Fibroblast of lung (primary cell): ENCODE measurements at regions not wholly inside any gene's neighbourhood (a gene's known extent, or its start where the extent isn't known, plus 50 kb on each side); places are given as distances from the start of the nearest gene placed in this dataset.

Experiments
- DNase-seq, 2 donors: peaks; one replicate each; pipeline versions ENCODE4 v3.0.0 to v3.0.0-alpha.2; 2010; ENCODE audit warnings: low read depth in 2 of 2
- H2AFZ ChIP-seq: 2 replicates; pipeline ENCODE4 v1.5.1; 2012; ENCODE audit warnings: low read length, control low read depth, inconsistent platforms
- H3K27ac ChIP-seq: 2 replicates; pipeline ENCODE4 v1.5.1; 2011; ENCODE audit warnings: low read length, control low read depth; ENCODE audit not compliant: insufficient read depth
- H3K27me3 ChIP-seq: 2 replicates; pipeline ENCODE4 v1.5.1; 2011; ENCODE audit warnings: mild to moderate bottlenecking, low read length; ENCODE audit not compliant: control insufficient read depth, insufficient read depth
- H3K36me3 ChIP-seq: 2 replicates; pipeline ENCODE4 v1.5.1; 2011; ENCODE audit warnings: low read length; ENCODE audit not compliant: control insufficient read depth, insufficient read depth
- H3K4me1 ChIP-seq: 2 replicates; pipeline ENCODE4 v1.5.1; 2011; ENCODE audit warnings: low read length; ENCODE audit not compliant: control insufficient read depth, insufficient read depth; ENCODE audit errors: extremely low read depth
- H3K4me2 ChIP-seq: 2 replicates; pipeline ENCODE4 v1.5.1; 2011; ENCODE audit warnings: low read length, control low read depth; ENCODE audit not compliant: insufficient read depth; ENCODE audit errors: extremely low read depth
- H3K4me3 ChIP-seq, 4 experiments: fragments of 200-600 bp in 1 of 4; sonication (generic) in 1 of 4; replicated peaks in 1 of 4; 2 replicates each; pipeline ENCODE4 v1.5.1; 2011 to 2016; ENCODE audit warnings: low read length in 4 of 4, low read depth in 3 of 4, mild to moderate bottlenecking in 3 of 4, control low read depth in 2 of 4, inconsistent platforms in 1 of 4, mixed read lengths in 1 of 4; ENCODE audit not compliant: insufficient read depth in 1 of 4; ENCODE audit errors: control extremely low read depth in 1 of 4
- H3K79me2 ChIP-seq: 2 replicates; pipeline ENCODE4 v1.5.1; 2012; ENCODE audit warnings: mild to moderate bottlenecking, low read length, inconsistent platforms; ENCODE audit not compliant: control insufficient read depth, insufficient read depth
- H3K9ac ChIP-seq: 2 replicates; pipeline ENCODE4 v1.5.1; 2011; ENCODE audit warnings: mild to moderate bottlenecking, low read length, control low read depth; ENCODE audit not compliant: insufficient read depth
- H3K9me3 ChIP-seq: 2 replicates; pipeline ENCODE4 v1.5.1; 2012; ENCODE audit warnings: low read depth, low read length; ENCODE audit not compliant: control insufficient read depth, insufficient read depth
- H4K20me1 ChIP-seq: 2 replicates; pipeline ENCODE4 v1.5.1; 2011; ENCODE audit warnings: low read length; ENCODE audit not compliant: control insufficient read depth, insufficient read depth; ENCODE audit errors: extremely low read depth
- CTCF ChIP-seq, 2 donors: IDR thresholded peaks in 1 of 2; conservative IDR thresholded peaks in 1 of 2; 1 replicate in 1 of 2; 2 replicates in 1 of 2; pipeline ENCODE4 v1.5.1; 2011 to 2012; ENCODE audit warnings: low read length in 2 of 2, control low read depth in 1 of 2, inconsistent platforms in 1 of 2, low read depth in 1 of 2, mild to moderate bottlenecking in 1 of 2
- EZH2 ChIP-seq: IDR thresholded peaks from 2 replicates; pipeline ENCODE4 v1.5.1; 2012; ENCODE audit warnings: low read length, control low read depth, mild to moderate bottlenecking; ENCODE audit errors: missing control alignments

DNA sequence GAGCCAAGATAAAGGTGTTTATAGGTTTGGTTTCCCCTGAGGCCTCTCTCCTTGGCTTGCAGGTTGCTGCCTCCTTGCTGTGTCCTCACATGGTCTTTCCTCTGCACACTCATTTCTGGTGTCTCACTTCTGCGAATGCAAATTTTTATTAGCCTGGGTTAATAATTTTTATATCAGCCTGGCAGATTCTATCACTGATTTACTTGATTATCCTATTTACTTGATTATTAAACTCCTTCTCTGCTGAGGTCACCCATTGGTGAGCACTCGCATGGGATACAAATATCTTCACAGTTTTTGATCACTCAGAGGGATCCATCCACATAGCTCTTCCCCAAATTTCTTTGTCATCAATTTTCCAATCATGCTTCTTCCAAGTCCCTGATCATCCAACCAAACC lies 90.9 kb upstream of the IGLL5 start:
- TF ChIP-seq CTCF (conservative IDR thresholded peaks at IDR 0.05 in 1 of 2, IDR thresholded peaks at IDR 0.05 in 1 of 2; ENCODE audit: low read depth in 1 of 2, low read length in 2 of 2) = no peak
- TF ChIP-seq EZH2 = no peak
- Histone ChIP-seq H3K4me3 (no peak overlapping the region), H2AFZ (no peak overlapping the region), H3K4me2 (no peak overlapping the region), H3K27ac (no peak overlapping the region), H3K79me2 (no peaks in the 10 kb centered on the region), H3K27me3 (no peaks in the 10 kb centered on the region), H3K4me1 (no peaks in the 10 kb centered on the region), H3K9me3 (no peaks in the 10 kb centered on the region), H4K20me1 (no peaks in the 10 kb centered on the region), H3K36me3 (no peaks in the 10 kb centered on the region), H3K9ac (no peak overlapping the region)
- no peak for DNase-seq

DNA sequence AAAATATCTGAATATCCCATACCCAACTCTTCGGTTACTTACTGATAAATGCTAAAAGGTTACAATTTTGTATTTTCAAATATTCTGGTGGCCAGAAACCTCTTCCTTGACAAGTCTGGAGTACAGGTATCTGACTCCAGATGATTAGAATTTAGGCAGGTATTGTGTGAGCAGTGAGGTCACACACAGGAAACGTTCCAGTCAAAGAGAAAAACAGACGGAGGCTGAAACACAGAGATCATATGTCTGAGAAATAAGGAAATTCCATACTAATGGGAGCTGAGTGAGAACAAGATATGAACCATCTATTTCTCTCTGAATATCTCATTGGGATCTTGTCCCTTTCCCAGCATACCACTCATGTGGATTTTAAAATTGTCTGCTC lies 89.4 kb upstream of the IGLL5 start:
- no peak overlapping the region for H3K4me3 ChIP-seq
- H3K9ac ChIP-seq = no peak overlapping the region
- H3K27me3 ChIP-seq = no peaks in the 10 kb centered on the region
- no peak for DNase-seq
- H3K4me1 ChIP-seq = no peaks in the 10 kb centered on the region
- no peaks in the 10 kb centered on the region for H4K20me1 ChIP-seq
- H3K79me2 ChIP-seq = no peaks in the 10 kb centered on the region
- no peaks in the 10 kb centered on the region for H3K36me3 ChIP-seq
- H3K9me3 ChIP-seq = no peaks in the 10 kb centered on the region
- H3K27ac ChIP-seq = no peak overlapping the region
- TF ChIP-seq EZH2 (no peak), CTCF (conservative IDR thresholded peaks at IDR 0.05 in 1 of 2, IDR thresholded peaks at IDR 0.05 in 1 of 2; ENCODE audit: low read depth in 1 of 2, low read length in 2 of 2) (no peak)
- H2AFZ ChIP-seq = no peak overlapping the region
- H3K4me2 ChIP-seq = no peak overlapping the region

- H4K20me1 ChIP-seq = no peaks in the 10 kb centered on the region
- no peaks in the 10 kb centered on the region for H3K79me2 ChIP-seq
- H3K9me3 ChIP-seq = no peaks in the 10 kb centered on the region
- no peak for TF ChIP-seq EZH2
- TF ChIP-seq CTCF (conservative IDR thresholded peaks at IDR 0.05 in 1 of 2, IDR thresholded peaks at IDR 0.05 in 1 of 2; ENCODE audit: low read depth in 1 of 2, low read length in 2 of 2) = no peak
- H2AFZ ChIP-seq = no peak overlapping the region
- H3K4me1 ChIP-seq = no peaks in the 10 kb centered on the region
- no peak overlapping the region for H3K9ac ChIP-seq
- H3K36me3 ChIP-seq = no peaks in the 10 kb centered on the region
- no peak overlapping the region for H3K27ac ChIP-seq
- H3K27me3 ChIP-seq = no peaks in the 10 kb centered on the region
- no peak overlapping the region for H3K4me2 ChIP-seq
- DNase-seq = no peak
- no peak overlapping the region for H3K4me3 ChIP-seq
Observed at GRCh38 chr22:22798716-22799115, 88.9 kb upstream of the IGLL5 start.
